Endothelial cell of umbilical vein (primary cell): ENCODE measurements at regions not wholly inside any gene's neighbourhood (a gene's known extent, or its start where the extent isn't known, plus 50 kb on each side); places are given as distances from the start of the nearest gene placed in this dataset.

Experiments
- BruUV-seq: library from RNA; stranded (reverse); fragments of 400-500 nt; replicated peaks from 2 replicates; lab custom pipeline; 2021; lab: Mats Ljungman, UMichigan
- CTCF ChIA-PET: fragments of 300-600, 350-600 bp; sonication (Branson Sonifier 250); formaldehyde crosslinking; loops from one replicate; lab custom pipeline; 2021; ENCODE audit warnings: antibody characterized with exemption, inconsistent platforms; lab: Charles Lee
- POLR2A ChIA-PET: fragments of 300-600, 350-600 bp; sonication (Branson Sonifier 250); formaldehyde crosslinking; loops from one replicate; lab custom pipeline; 2021; ENCODE audit warnings: antibody characterized with exemption, inconsistent platforms; lab: Charles Lee
- DNase-seq: peaks from one replicate; pipeline ENCODE4 v3.0.0-alpha.2; 2011; ENCODE audit warnings: low read depth, low spot score
- FAIRE-seq: peaks from 2 replicates; lab custom pipeline; 2011; peaks lifted over from hg19 to GRCh38; lab: Jason Lieb, UNC
- H2AFZ ChIP-seq: 2 replicates; pipeline ENCODE4 v1.6.0; 2012; ENCODE audit warnings: low read depth, low read length, control low read depth, inconsistent platforms
- H3K27ac ChIP-seq: 2 replicates; pipeline ENCODE4 v1.5.1; 2011; ENCODE audit warnings: low read depth, mild to moderate bottlenecking, control low read depth, low read length, moderate library complexity; ENCODE audit not compliant: insufficient read depth
- H3K27me3 ChIP-seq, 2 experiments: 2 replicates each; pipeline versions ENCODE4 v1.6.0 to v1.6.1; 2011; ENCODE audit warnings: low read length in 2 of 2, mixed read lengths in 1 of 2; ENCODE audit not compliant: control insufficient read depth in 2 of 2, insufficient read depth in 2 of 2
- H3K36me3 ChIP-seq, 2 experiments: 2 replicates in 1 of 2; 3 replicates in 1 of 2; pipeline ENCODE4 v1.5.1; 2011; ENCODE audit warnings: low read length in 2 of 2, mild to moderate bottlenecking in 1 of 2, moderate library complexity in 1 of 2; ENCODE audit not compliant: control insufficient read depth in 2 of 2, insufficient read depth in 2 of 2; ENCODE audit errors: extremely low read depth in 1 of 2
- H3K4me1 ChIP-seq: 3 replicates; pipeline ENCODE4 v1.5.1; 2011; ENCODE audit warnings: mild to moderate bottlenecking, low read length; ENCODE audit not compliant: control insufficient read depth, insufficient read depth; ENCODE audit errors: extremely low read depth
- H3K4me2 ChIP-seq: 2 replicates; pipeline ENCODE4 v1.6.1; 2011; ENCODE audit warnings: low read length, control low read depth, mixed read lengths; ENCODE audit not compliant: insufficient read depth
- H3K4me3 ChIP-seq, 3 experiments: fragments of 200-600 bp in 1 of 3; sonication (generic), shearing (Covaris generic) in 1 of 3; replicated peaks in 1 of 3; 2 replicates each; pipeline ENCODE4 v1.5.1; 2011 to 2016; ENCODE audit warnings: control low read depth in 3 of 3, low read length in 3 of 3, mild to moderate bottlenecking in 2 of 3, inconsistent platforms in 1 of 3, low read depth in 1 of 3, moderate library complexity in 1 of 3; ENCODE audit not compliant: insufficient read depth in 1 of 3
- H3K79me2 ChIP-seq: 2 replicates; pipeline ENCODE4 v1.6.0; 2012; ENCODE audit warnings: low read length, inconsistent platforms; ENCODE audit not compliant: control insufficient read depth, insufficient read depth
- H3K9ac ChIP-seq: replicated peaks from 2 replicates; pipeline ENCODE3; 2011; ENCODE audit warnings: low read length, control low read depth; ENCODE audit not compliant: insufficient read depth; ENCODE audit errors: extremely low read depth
- H3K9me1 ChIP-seq: replicated peaks from 3 replicates; pipeline ENCODE4 v1.6.0; 2011; ENCODE audit warnings: mild to moderate bottlenecking, low read length; ENCODE audit not compliant: control insufficient read depth, insufficient read depth; ENCODE audit errors: extremely low read depth
- H3K9me3 ChIP-seq: replicated peaks from 2 replicates; pipeline ENCODE4 v1.5.1; 2012; ENCODE audit warnings: low read length, inconsistent platforms; ENCODE audit not compliant: control insufficient read depth, insufficient read depth
- H4K20me1 ChIP-seq: replicated peaks from 2 replicates; pipeline ENCODE3; 2011; ENCODE audit warnings: mild to moderate bottlenecking, low read length; ENCODE audit not compliant: control insufficient read depth, insufficient read depth; ENCODE audit errors: extremely low read depth
- FOS ChIP-seq: IDR thresholded peaks from 2 replicates; pipeline ENCODE4 v1.6.1; 2011; ENCODE audit warnings: mild to moderate bottlenecking, low read length, moderate library complexity, borderline replicate concordance; ENCODE audit not compliant: insufficient read depth
- GATA2 ChIP-seq: IDR thresholded peaks from 2 replicates; pipeline ENCODE4 v1.7.0; 2011; ENCODE audit warnings: low read depth, mild to moderate bottlenecking, moderate library complexity, mixed read lengths, low read length; ENCODE audit not compliant: insufficient read length, insufficient read depth
- MAX ChIP-seq: IDR thresholded peaks from 2 replicates; pipeline ENCODE4 v1.6.1; 2011; ENCODE audit not compliant: insufficient read depth, insufficient read length
- POLR2AphosphoS5 ChIP-seq: IDR thresholded peaks from 2 replicates; pipeline ENCODE4 v1.6.1; 2012; ENCODE audit warnings: low read depth, mild to moderate bottlenecking, control low read depth, low read length, moderate library complexity; ENCODE audit not compliant: insufficient read depth
- dilution Hi-C: fragments of 300-500 bp; cut with MboI; formaldehyde crosslinking; loops from one replicate; pipeline ENCODE4 v1.15.0; 2019; ENCODE audit warnings: low sequenced_read_pairs; ENCODE audit not compliant: extremely low pct_ligation_motif_present
- intact Hi-C: fragments of 100-400 bp; cut with micrococcal nuclease; formaldehyde crosslinking; loops from one replicate; pipeline ENCODE4 v1.10.0; 2022
- TF ChIP-seq, protein P1 (sequence below), 2 donors: IDR thresholded peaks; 1 replicate in 1 of 2; 2 replicates in 1 of 2; pipeline ENCODE4 v1.5.1; 2011; ENCODE audit warnings: low read length in 2 of 2, mild to moderate bottlenecking in 2 of 2, moderate library complexity in 2 of 2, control low read depth in 1 of 2, inconsistent platforms in 1 of 2, low read depth in 1 of 2; ENCODE audit not compliant: insufficient read depth in 1 of 2; ENCODE audit errors: extremely low read depth in 1 of 2

DNA sequence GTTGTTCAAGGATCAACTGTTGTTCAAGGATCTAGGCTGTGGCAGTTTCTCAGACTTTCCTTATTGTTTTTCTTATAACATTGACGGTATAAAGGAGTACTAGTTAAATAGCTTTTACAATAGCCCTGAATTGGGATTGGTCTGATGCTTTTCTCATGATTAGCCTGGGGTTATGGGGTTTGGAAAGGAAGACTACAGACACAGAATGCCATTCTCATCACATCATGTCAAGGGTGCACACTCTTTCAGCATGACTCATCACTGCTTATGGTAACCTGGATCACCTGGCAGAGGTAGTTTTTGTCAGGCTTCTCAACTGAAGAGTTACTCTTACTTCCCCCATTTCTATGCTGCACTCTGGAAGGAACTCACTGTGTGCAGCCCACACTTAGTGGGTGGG, 194.2 kb upstream of the NPSR1 start:
- ChIA-PET POLR2A (no interaction called here), CTCF (no interaction called here)
- Histone ChIP-seq H3K27me3 (peaks cover 0 to 4% of the 10 kb centered on the region in 2 experiments), H2AFZ (no peak overlapping the region), H3K4me2 (no peak overlapping the region), H3K9me3 (no peaks in the 10 kb centered on the region), H3K9ac (no peak overlapping the region), H4K20me1 (no peaks in the 10 kb centered on the region), H3K79me2 (no peaks in the 10 kb centered on the region), H3K36me3 (no peaks in the 10 kb centered on the region), H3K9me1 (no peaks in the 10 kb centered on the region), H3K4me1 (no peaks in the 10 kb centered on the region), H3K4me3 (no peak overlapping the region), H3K27ac (no peak overlapping the region)
- intact Hi-C loops, result no loop called here
- FAIRE-seq (no peak), DNase-seq (no peak)
- dilution Hi-C loops, result no loop called here
- TF ChIP-seq, protein P1, sequence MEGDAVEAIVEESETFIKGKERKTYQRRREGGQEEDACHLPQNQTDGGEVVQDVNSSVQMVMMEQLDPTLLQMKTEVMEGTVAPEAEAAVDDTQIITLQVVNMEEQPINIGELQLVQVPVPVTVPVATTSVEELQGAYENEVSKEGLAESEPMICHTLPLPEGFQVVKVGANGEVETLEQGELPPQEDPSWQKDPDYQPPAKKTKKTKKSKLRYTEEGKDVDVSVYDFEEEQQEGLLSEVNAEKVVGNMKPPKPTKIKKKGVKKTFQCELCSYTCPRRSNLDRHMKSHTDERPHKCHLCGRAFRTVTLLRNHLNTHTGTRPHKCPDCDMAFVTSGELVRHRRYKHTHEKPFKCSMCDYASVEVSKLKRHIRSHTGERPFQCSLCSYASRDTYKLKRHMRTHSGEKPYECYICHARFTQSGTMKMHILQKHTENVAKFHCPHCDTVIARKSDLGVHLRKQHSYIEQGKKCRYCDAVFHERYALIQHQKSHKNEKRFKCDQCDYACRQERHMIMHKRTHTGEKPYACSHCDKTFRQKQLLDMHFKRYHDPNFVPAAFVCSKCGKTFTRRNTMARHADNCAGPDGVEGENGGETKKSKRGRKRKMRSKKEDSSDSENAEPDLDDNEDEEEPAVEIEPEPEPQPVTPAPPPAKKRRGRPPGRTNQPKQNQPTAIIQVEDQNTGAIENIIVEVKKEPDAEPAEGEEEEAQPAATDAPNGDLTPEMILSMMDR (IDR thresholded peaks at IDR 0.05; ENCODE audit: extremely low read depth in 1 of 2, insufficient read depth in 1 of 2, low read depth in 1 of 2, low read length in 2 of 2), result no peak
- BruUV-seq, result no TSS peak

DNA sequence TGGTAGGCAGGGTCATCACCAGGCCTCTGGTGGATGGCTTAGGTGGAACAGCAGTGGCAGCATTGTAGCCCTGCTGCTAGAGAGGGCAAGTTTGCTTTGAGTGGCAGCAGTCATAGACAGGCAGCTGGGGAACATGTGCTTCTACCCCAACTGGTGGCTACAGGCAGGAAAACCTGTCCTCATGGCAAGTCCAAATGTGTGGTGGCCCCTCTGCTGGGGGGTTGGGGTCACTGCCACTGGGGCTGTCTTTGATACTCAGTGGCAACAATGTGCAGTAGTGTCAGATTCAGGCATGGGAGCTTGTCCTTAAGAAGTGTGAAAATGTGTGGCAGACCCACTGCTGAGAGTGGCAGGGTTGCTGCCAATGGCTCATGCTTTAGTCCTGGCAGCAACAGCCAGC, 186.2 kb upstream of the NPSR1 start:
- POLR2A ChIA-PET, result no interaction called here

More for the DNA sequence above, 186.2 kb upstream of the NPSR1 start:
- H4K20me1 ChIP-seq, result no peaks in the 10 kb centered on the region
- dilution Hi-C loops (no loop called here), intact Hi-C loops (no loop called here)
- CTCF ChIA-PET, result interaction anchor here (2.2 kb wide), 1 partner anchor 25 kb away, joined by 5 read pairs; no protein-coding TSS in a partner anchor
- H3K27me3 ChIP-seq, result peaks cover 0 to 4% of the 10 kb centered on the region in 2 experiments
- TF ChIP-seq MAX, result no peak
- TF ChIP-seq POLR2AphosphoS5, result no peak
- TF ChIP-seq GATA2, result no peak
- no peak for TF ChIP-seq FOS
- no peak overlapping the region for H3K4me2 ChIP-seq
- H3K36me3 ChIP-seq, result no peaks in the 10 kb centered on the region
- no peaks in the 10 kb centered on the region for H3K9me1 ChIP-seq
- BruUV-seq, result no TSS peak
- no peak overlapping the region for H3K27ac ChIP-seq
- no peaks in the 10 kb centered on the region for H3K9me3 ChIP-seq
- no peaks in the 10 kb centered on the region for H3K79me2 ChIP-seq
- H3K9ac ChIP-seq, result no peak overlapping the region
- H3K4me3 ChIP-seq, result no peak overlapping the region
- H2AFZ ChIP-seq, result no peak overlapping the region
- FAIRE-seq (no peak), DNase-seq (no peak)
- H3K4me1 ChIP-seq, result no peaks in the 10 kb centered on the region
